ENCODE measurements at regions not wholly inside any gene's neighbourhood (a gene's known extent, or its start where the extent isn't known, plus 50 kb on each side); places are given as distances from the start of the nearest gene placed in this dataset.
A peak's percentile ranks its signal among the peaks of the same experiment; 100 is the strongest.
"Not testable (repeated sequence)": the region's sequence is repeated elsewhere in the genome, so short reads cannot be mapped to it uniquely, and the experiment has no call there.

- DNase-seq (ENCODE audit: extremely low read depth in 1 of 11, low read depth in 9 of 11, low spot score in 4 of 11) = no peak
Measured at GRCh38 chr7:106744563-106745091, 83.7 kb upstream of the CCDC71L start.

GRCh38 chr7:106747301-106747700 lies 86.3 kb upstream of the CCDC71L start:
- DNase-seq (ENCODE audit: extremely low read depth in 1 of 11, low read depth in 9 of 11, low spot score in 4 of 11) = not testable (repeated sequence)

- DNase-seq (ENCODE audit: extremely low read depth in 1 of 11, low read depth in 9 of 11, low spot score in 4 of 11) = no peak
Measured at GRCh38 chr7:106747804-106748203, 86.8 kb upstream of the CCDC71L start.

- no peak for DNase-seq (ENCODE audit: extremely low read depth in 1 of 11, low read depth in 9 of 11, low spot score in 4 of 11)
Measured at GRCh38 chr7:106749165-106749564, 88.2 kb upstream of the CCDC71L start.

GRCh38 chr7:106750773-106751172 lies 89.8 kb upstream of the CCDC71L start:
- no peak for DNase-seq (ENCODE audit: extremely low read depth in 1 of 11, low read depth in 9 of 11, low spot score in 4 of 11)

- DNase-seq (ENCODE audit: extremely low read depth in 1 of 11, low read depth in 9 of 11, low spot score in 4 of 11) = no peak
Measured at GRCh38 chr7:106752367-106752766, 91.4 kb upstream of the CCDC71L start.

GRCh38 chr7:106755024-106755423 lies 94.1 kb upstream of the CCDC71L start:
- DNase-seq (ENCODE audit: extremely low read depth in 1 of 11, low read depth in 9 of 11, low spot score in 4 of 11) = not testable (repeated sequence)

GRCh38 chr7:106755641-106756040 lies 94.7 kb upstream of the CCDC71L start:
- DNase-seq (ENCODE audit: extremely low read depth in 1 of 11, low read depth in 9 of 11, low spot score in 4 of 11) = no peak

GRCh38 chr7:106756071-106756470 lies 95.1 kb upstream of the CCDC71L start:
- DNase-seq (ENCODE audit: extremely low read depth in 1 of 11, low read depth in 9 of 11, low spot score in 4 of 11) = no peak

GRCh38 chr7:106756884-106757283 lies 95.9 kb upstream of the CCDC71L start:
- DNase-seq (ENCODE audit: extremely low read depth in 1 of 11, low read depth in 9 of 11, low spot score in 4 of 11) = no peak

GRCh38 chr7:106757846-106758245 lies 96.9 kb upstream of the CCDC71L start:
- DNase-seq (ENCODE audit: extremely low read depth in 1 of 11, low read depth in 9 of 11, low spot score in 4 of 11) = no peak

GRCh38 chr7:106762845-106763244 lies 101.9 kb upstream of the CCDC71L start:
- not testable (repeated sequence) for DNase-seq (ENCODE audit: extremely low read depth in 1 of 11, low read depth in 9 of 11, low spot score in 4 of 11)

- no peak for DNase-seq (ENCODE audit: extremely low read depth in 1 of 11, low read depth in 9 of 11, low spot score in 4 of 11)
Measured at GRCh38 chr7:106763717-106764116, 101.4 kb upstream of the PIK3CG start.

- no peak for DNase-seq (ENCODE audit: extremely low read depth in 1 of 11, low read depth in 9 of 11, low spot score in 4 of 11)
Measured at GRCh38 chr7:106765727-106766355, 99.2 kb upstream of the PIK3CG start.

- DNase-seq (ENCODE audit: extremely low read depth in 1 of 11, low read depth in 9 of 11, low spot score in 4 of 11) = no peak
Measured at GRCh38 chr7:106766551-106766950, 98.5 kb upstream of the PIK3CG start.

- DNase-seq (ENCODE audit: extremely low read depth in 1 of 11, low read depth in 9 of 11, low spot score in 4 of 11) = no peak
Measured at GRCh38 chr7:106767078-106767477, 98.0 kb upstream of the PIK3CG start.

GRCh38 chr7:106767498-106768323 lies 97.4 kb upstream of the PIK3CG start:
- no peak for DNase-seq (ENCODE audit: extremely low read depth in 1 of 11, low read depth in 9 of 11, low spot score in 4 of 11)

- no peak for DNase-seq (ENCODE audit: extremely low read depth in 1 of 11, low read depth in 9 of 11, low spot score in 4 of 11)
Measured at GRCh38 chr7:106768324-106768751, 96.7 kb upstream of the PIK3CG start.

- no peak for DNase-seq (ENCODE audit: extremely low read depth in 1 of 11, low read depth in 9 of 11, low spot score in 4 of 11)
Measured at GRCh38 chr7:106770191-106770590, 94.9 kb upstream of the PIK3CG start.

- peak in 1 of 11 donors; percentile 45 for DNase-seq (ENCODE audit: extremely low read depth in 1 of 11, low read depth in 9 of 11, low spot score in 4 of 11)
Measured at GRCh38 chr7:106772655-106773108, 92.4 kb upstream of the PIK3CG start.

Measured in renal cortex interstitium (tissue), 11 donors.